HUES6 (cell line): ENCODE measurements at regions not wholly inside any gene's neighbourhood (a gene's known extent, or its start where the extent isn't known, plus 50 kb on each side); places are given as distances from the start of the nearest gene placed in this dataset.

Source experiments
- H3K27ac ChIP-seq: 2 replicates; pipeline ENCODE4 v1.7.0; 2013; ENCODE audit warnings: low read depth, mild to moderate bottlenecking, low read length, inconsistent platforms
- H3K27me3 ChIP-seq: 2 replicates; pipeline ENCODE4 v1.6.1; 2013; ENCODE audit warnings: low read length; ENCODE audit not compliant: control insufficient read depth, insufficient read depth
- H3K36me3 ChIP-seq: 2 replicates; pipeline ENCODE4 v1.6.1; 2013; ENCODE audit warnings: low read length; ENCODE audit not compliant: control insufficient read depth, insufficient read depth
- H3K4me1 ChIP-seq: 2 replicates; pipeline ENCODE4 v1.6.1; 2013; ENCODE audit warnings: low read length; ENCODE audit not compliant: control insufficient read depth, insufficient read depth
- H3K4me3 ChIP-seq: 2 replicates; pipeline ENCODE4 v1.5.1; 2013; ENCODE audit warnings: low read depth, low read length
- H3K9ac ChIP-seq: one replicate; pipeline ENCODE4 v1.6.1; 2013; ENCODE audit warnings: mild to moderate bottlenecking, low read length
- H3K9me3 ChIP-seq: 2 replicates; pipeline ENCODE4 v1.6.1; 2013; ENCODE audit warnings: low read depth, low read length; ENCODE audit not compliant: control insufficient read depth, insufficient read depth

GRCh38 chr2:42961385-42961811 lies 169.0 kb upstream of the HAAO start:
- Histone ChIP-seq H3K4me1 (peaks cover 40% of the 10 kb centered on the region), H3K36me3 (no peaks in the 10 kb centered on the region), H3K27me3 (no peaks in the 10 kb centered on the region), H3K27ac (no peak overlapping the region), H3K9me3 (no peaks in the 10 kb centered on the region), H3K9ac (no peak overlapping the region), H3K4me3 (no peak overlapping the region)

GRCh38 chr2:42960842-42961180 lies 168.4 kb upstream of the HAAO start:
- H3K9ac ChIP-seq, result no peak overlapping the region
- no peak overlapping the region for H3K27ac ChIP-seq
- H3K4me1 ChIP-seq, result peaks cover 40% of the 10 kb centered on the region
- no peaks in the 10 kb centered on the region for H3K27me3 ChIP-seq
- no peaks in the 10 kb centered on the region for H3K9me3 ChIP-seq
- H3K4me3 ChIP-seq, result no peak overlapping the region
- H3K36me3 ChIP-seq, result no peaks in the 10 kb centered on the region

GRCh38 chr2:42960002-42960841 lies 167.8 kb upstream of the HAAO start:
- no peak overlapping the region for H3K4me3 ChIP-seq

GRCh38 chr2:42959234-42960001 lies 167.0 kb upstream of the HAAO start:
- Histone ChIP-seq H3K36me3 (no peaks in the 10 kb centered on the region), H3K9me3 (no peaks in the 10 kb centered on the region), H3K4me3 (no peak overlapping the region), H3K27me3 (no peaks in the 10 kb centered on the region), H3K9ac (no peak overlapping the region), H3K4me1 (peaks cover 44% of the 10 kb centered on the region), H3K27ac (no peak overlapping the region)

More at GRCh38 chr2:42960002-42960841, 167.8 kb upstream of the HAAO start:
- H3K4me1 ChIP-seq, result peaks cover 40% of the 10 kb centered on the region
- H3K27me3 ChIP-seq, result no peaks in the 10 kb centered on the region
- no peaks in the 10 kb centered on the region for H3K36me3 ChIP-seq
- no peak overlapping the region for H3K27ac ChIP-seq
- H3K9me3 ChIP-seq, result no peaks in the 10 kb centered on the region
- H3K9ac ChIP-seq, result no peak overlapping the region

GRCh38 chr2:42958741-42959233 lies 166.4 kb upstream of the HAAO start:
- Histone ChIP-seq H3K9me3 (no peaks in the 10 kb centered on the region), H3K4me1 (peaks cover 44% of the 10 kb centered on the region), H3K36me3 (no peaks in the 10 kb centered on the region), H3K27ac (no peak overlapping the region), H3K9ac (no peak overlapping the region), H3K27me3 (no peaks in the 10 kb centered on the region), H3K4me3 (no peak overlapping the region)

- H3K27ac ChIP-seq, result no peak overlapping the region
- H3K4me1 ChIP-seq, result peaks cover 45% of the 10 kb centered on the region
- H3K4me3 ChIP-seq, result no peak overlapping the region
- H3K9me3 ChIP-seq, result no peaks in the 10 kb centered on the region
- no peaks in the 10 kb centered on the region for H3K36me3 ChIP-seq
- no peaks in the 10 kb centered on the region for H3K27me3 ChIP-seq
- no peak overlapping the region for H3K9ac ChIP-seq
These were observed 165.5 kb upstream of the HAAO start for GRCh38 chr2:42957861-42958301.

- Histone ChIP-seq H3K27ac (no peak overlapping the region), H3K4me1 (peaks cover 43% of the 10 kb centered on the region), H3K9me3 (no peaks in the 10 kb centered on the region), H3K4me3 (no peak overlapping the region), H3K36me3 (no peaks in the 10 kb centered on the region), H3K27me3 (no peaks in the 10 kb centered on the region), H3K9ac (no peak overlapping the region)
These were observed 164.9 kb upstream of the HAAO start for GRCh38 chr2:42957109-42957860.

- Histone ChIP-seq H3K36me3 (no peaks in the 10 kb centered on the region), H3K9me3 (no peaks in the 10 kb centered on the region), H3K4me3 (no peak overlapping the region), H3K4me1 (peaks cover 27% of the 10 kb centered on the region), H3K27me3 (no peaks in the 10 kb centered on the region), H3K27ac (no peak overlapping the region), H3K9ac (no peak overlapping the region)
These were observed 162.0 kb upstream of the HAAO start for GRCh38 chr2:42954227-42954962.

GRCh38 chr2:42953216-42953615 lies 160.8 kb upstream of the HAAO start:
- H3K9ac ChIP-seq, result no peak overlapping the region
- H3K36me3 ChIP-seq, result no peaks in the 10 kb centered on the region
- no peaks in the 10 kb centered on the region for H3K9me3 ChIP-seq
- peaks cover 25% of the 10 kb centered on the region for H3K4me1 ChIP-seq
- no peak overlapping the region for H3K27ac ChIP-seq
- no peak overlapping the region for H3K4me3 ChIP-seq
- H3K27me3 ChIP-seq, result no peaks in the 10 kb centered on the region

GRCh38 chr2:42951263-42951938 lies 159.0 kb upstream of the HAAO start:
- Histone ChIP-seq H3K9ac (no peak overlapping the region), H3K27ac (no peak overlapping the region), H3K4me1 (peaks cover 14% of the 10 kb centered on the region), H3K4me3 (no peak overlapping the region), H3K9me3 (no peaks in the 10 kb centered on the region), H3K27me3 (no peaks in the 10 kb centered on the region), H3K36me3 (no peaks in the 10 kb centered on the region)
